SK-N-SH (cell line): ENCODE measurements at regions not wholly inside any gene's neighbourhood (a gene's known extent, or its start where the extent isn't known, plus 50 kb on each side); places are given as distances from the start of the nearest gene placed in this dataset.

Experiments used
- CTCF ChIP-seq: fragments of 200-600 bp; sonication (generic); IDR thresholded peaks from 2 replicates; pipeline ENCODE4 v1.6.1; 2017; ENCODE audit warnings: antibody characterized with exemption, mild to moderate bottlenecking, moderate library complexity
- ELF1 ChIP-seq: IDR thresholded peaks from 2 replicates; pipeline ENCODE4 v1.4.0; 2012
- EP300 ChIP-seq, 2 experiments: IDR thresholded peaks; 2 replicates each; pipeline versions ENCODE4 v1.4.0 to v1.6.1; 2012; ENCODE audit warnings: borderline replicate concordance in 1 of 2, low read depth in 1 of 2, low read length in 1 of 2
- FOXJ3 ChIP-seq: sonication (generic); formaldehyde crosslinking; IDR thresholded peaks from 2 replicates; pipeline ENCODE4 v1.5.1; 2020; ENCODE audit warnings: mild to moderate bottlenecking, missing genetic modification reagents
- GATA2 ChIP-seq: sonication (generic); formaldehyde crosslinking; IDR thresholded peaks from 2 replicates; pipeline ENCODE4 v1.5.0; 2020; ENCODE audit warnings: mild to moderate bottlenecking, missing genetic modification reagents
- POLR2AphosphoS5 ChIP-seq: IDR thresholded peaks from 2 replicates; pipeline ENCODE4 v1.6.1; 2012; ENCODE audit warnings: low read depth, low read length
- RCOR1 ChIP-seq: fragments of 150-350 bp; IDR thresholded peaks from 2 replicates; pipeline ENCODE4 v1.6.1; 2017; ENCODE audit warnings: antibody characterized with exemption, low read length
- RXRA ChIP-seq: IDR thresholded peaks from 2 replicates; pipeline ENCODE4 v1.4.0; 2012; ENCODE audit warnings: low read depth, mild to moderate bottlenecking, borderline replicate concordance
- SIN3A ChIP-seq: IDR thresholded peaks from 2 replicates; pipeline ENCODE4 v1.6.1; 2012; ENCODE audit warnings: low read depth, mild to moderate bottlenecking, low read length, moderate library complexity, borderline replicate concordance
- SMC3 ChIP-seq: IDR thresholded peaks from 2 replicates; pipeline ENCODE4 v1.6.1; 2012; ENCODE audit warnings: low read depth, low read length, improper control_type of control experiment
- TCF12 ChIP-seq: IDR thresholded peaks from 2 replicates; pipeline ENCODE4 v1.4.0; 2012
- USF1 ChIP-seq: IDR thresholded peaks from 2 replicates; pipeline ENCODE4 v1.4.0; 2012; ENCODE audit warnings: low read depth, borderline replicate concordance
- YY1 ChIP-seq: IDR thresholded peaks from 2 replicates; pipeline ENCODE4 v1.4.0; 2012; ENCODE audit warnings: low read depth, mild to moderate bottlenecking

- no peak for TF ChIP-seq FOXJ3 (CRISPR knock-in tag)
- no peak for TF ChIP-seq SMC3
- TF ChIP-seq CTCF, result no peak
- no peak; the same call in 1 of the 2 replicates for TF ChIP-seq TCF12
- TF ChIP-seq RCOR1, result no peak
- TF ChIP-seq ELF1, result no peak
- TF ChIP-seq GATA2 (CRISPR knock-in tag), result no peak
- no peak for TF ChIP-seq RXRA
- TF ChIP-seq POLR2AphosphoS5, result no peak
- TF ChIP-seq YY1, result no peak
- no peak for TF ChIP-seq EP300 (IDR thresholded peaks at IDR 0.05; ENCODE audit: borderline replicate concordance in 1 of 2, low read depth in 1 of 2, low read length in 1 of 2)
- no peak for TF ChIP-seq SIN3A
- no peak for TF ChIP-seq USF1
These were observed 218.2 kb downstream of the SH3BP4 start for GRCh38 chr2:235170016-235170415.
